Suprapubic skin (tissue), 4 donors: ENCODE measurements at regions not wholly inside any gene's neighbourhood (a gene's known extent, or its start where the extent isn't known, plus 50 kb on each side); places are given as distances from the start of the nearest gene placed in this dataset.

ENCODE experiments used
- POLR2A ChIP-seq, 2 donors: fragments of 450-650 bp; IDR thresholded peaks; one replicate each; pipeline ENCODE4 v1.6.1; 2017; ENCODE audit warnings: antibody characterized with exemption in 2 of 2, mild to moderate bottlenecking in 2 of 2, moderate library complexity in 2 of 2
- POLR2AphosphoS5 ChIP-seq, 3 donors: sonication (generic); formaldehyde crosslinking; IDR thresholded peaks; one replicate each; pipeline ENCODE4 v1.6.1; 2017; ENCODE audit warnings: antibody characterized with exemption in 3 of 3
- TF ChIP-seq, protein P1 (sequence below), 2 donors: fragments of 200-600 bp in 1 of 2; fragments of 450-650 bp in 1 of 2; sonication (generic) in 1 of 2; IDR thresholded peaks; one replicate each; pipeline ENCODE4 v1.5.1; 2016 to 2019; ENCODE audit warnings: antibody characterized with exemption in 2 of 2, mild to moderate bottlenecking in 1 of 2, moderate library complexity in 1 of 2

DNA sequence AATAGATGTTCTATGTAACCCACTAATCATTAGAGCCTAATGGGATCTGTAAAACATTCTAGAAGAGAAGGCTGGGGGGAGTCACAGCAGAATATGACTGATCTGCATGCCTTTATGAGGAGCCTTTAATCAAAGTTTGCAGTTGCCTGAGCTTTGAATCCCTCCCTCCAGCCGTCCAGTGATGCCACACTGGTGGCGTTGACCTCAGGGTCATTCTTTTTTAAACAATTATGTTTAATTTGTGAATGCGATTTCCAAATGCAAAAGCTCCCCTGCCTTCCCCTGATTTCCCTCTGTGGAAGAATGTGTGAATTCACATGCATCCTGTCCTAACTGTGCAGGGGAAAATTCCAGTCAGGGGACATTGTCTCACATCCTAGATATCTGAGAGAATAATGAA lies 199.7 kb upstream of the GPR101 start:
- TF ChIP-seq, protein P1, sequence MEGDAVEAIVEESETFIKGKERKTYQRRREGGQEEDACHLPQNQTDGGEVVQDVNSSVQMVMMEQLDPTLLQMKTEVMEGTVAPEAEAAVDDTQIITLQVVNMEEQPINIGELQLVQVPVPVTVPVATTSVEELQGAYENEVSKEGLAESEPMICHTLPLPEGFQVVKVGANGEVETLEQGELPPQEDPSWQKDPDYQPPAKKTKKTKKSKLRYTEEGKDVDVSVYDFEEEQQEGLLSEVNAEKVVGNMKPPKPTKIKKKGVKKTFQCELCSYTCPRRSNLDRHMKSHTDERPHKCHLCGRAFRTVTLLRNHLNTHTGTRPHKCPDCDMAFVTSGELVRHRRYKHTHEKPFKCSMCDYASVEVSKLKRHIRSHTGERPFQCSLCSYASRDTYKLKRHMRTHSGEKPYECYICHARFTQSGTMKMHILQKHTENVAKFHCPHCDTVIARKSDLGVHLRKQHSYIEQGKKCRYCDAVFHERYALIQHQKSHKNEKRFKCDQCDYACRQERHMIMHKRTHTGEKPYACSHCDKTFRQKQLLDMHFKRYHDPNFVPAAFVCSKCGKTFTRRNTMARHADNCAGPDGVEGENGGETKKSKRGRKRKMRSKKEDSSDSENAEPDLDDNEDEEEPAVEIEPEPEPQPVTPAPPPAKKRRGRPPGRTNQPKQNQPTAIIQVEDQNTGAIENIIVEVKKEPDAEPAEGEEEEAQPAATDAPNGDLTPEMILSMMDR (IDR thresholded peaks at IDR 0.05): no peak
- TF ChIP-seq POLR2AphosphoS5 (IDR thresholded peaks at IDR 0.05) (no peak), POLR2A (IDR thresholded peaks at IDR 0.05) (no peak)
